OCI-LY3 (cell line): ENCODE measurements at regions not wholly inside any gene's neighbourhood (a gene's known extent, or its start where the extent isn't known, plus 50 kb on each side); places are given as distances from the start of the nearest gene placed in this dataset.

Source experiments
- EZH2phosphoT487 ChIP-seq: fragments of 200-600 bp; shearing (Covaris generic); IDR thresholded peaks from 2 replicates; pipeline ENCODE4 v1.6.1; 2018; ENCODE audit warnings: antibody characterized with exemption, mixed run types, low read depth
- TF ChIP-seq, protein P1 (sequence below): fragments of 200-600, 300-600 bp; sonication (generic); IDR thresholded peaks from 2 replicates; pipeline ENCODE4 v1.5.1; 2014; ENCODE audit warnings: antibody characterized with exemption, low read length, low read depth

DNA sequence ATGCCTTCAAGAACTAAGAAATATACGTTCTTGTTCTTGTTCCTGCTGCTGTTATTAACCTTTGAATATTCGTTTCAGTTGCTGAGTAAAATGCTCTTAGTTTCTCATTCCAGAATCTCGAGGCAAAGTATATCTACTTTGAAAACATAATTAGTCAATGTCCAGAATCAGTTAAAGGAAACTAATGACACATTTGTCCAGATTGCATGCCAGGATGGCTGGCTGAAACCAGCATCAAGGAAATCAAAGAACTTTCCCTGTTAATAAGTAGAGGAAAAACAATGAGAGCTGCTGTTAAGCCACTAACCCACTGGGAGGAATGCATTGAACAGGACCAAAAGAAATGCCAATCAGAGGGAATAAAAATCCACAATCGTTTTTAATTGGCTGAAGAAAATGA lies 196.9 kb downstream of the ALDH8A1 start:
- TF ChIP-seq, protein P1, sequence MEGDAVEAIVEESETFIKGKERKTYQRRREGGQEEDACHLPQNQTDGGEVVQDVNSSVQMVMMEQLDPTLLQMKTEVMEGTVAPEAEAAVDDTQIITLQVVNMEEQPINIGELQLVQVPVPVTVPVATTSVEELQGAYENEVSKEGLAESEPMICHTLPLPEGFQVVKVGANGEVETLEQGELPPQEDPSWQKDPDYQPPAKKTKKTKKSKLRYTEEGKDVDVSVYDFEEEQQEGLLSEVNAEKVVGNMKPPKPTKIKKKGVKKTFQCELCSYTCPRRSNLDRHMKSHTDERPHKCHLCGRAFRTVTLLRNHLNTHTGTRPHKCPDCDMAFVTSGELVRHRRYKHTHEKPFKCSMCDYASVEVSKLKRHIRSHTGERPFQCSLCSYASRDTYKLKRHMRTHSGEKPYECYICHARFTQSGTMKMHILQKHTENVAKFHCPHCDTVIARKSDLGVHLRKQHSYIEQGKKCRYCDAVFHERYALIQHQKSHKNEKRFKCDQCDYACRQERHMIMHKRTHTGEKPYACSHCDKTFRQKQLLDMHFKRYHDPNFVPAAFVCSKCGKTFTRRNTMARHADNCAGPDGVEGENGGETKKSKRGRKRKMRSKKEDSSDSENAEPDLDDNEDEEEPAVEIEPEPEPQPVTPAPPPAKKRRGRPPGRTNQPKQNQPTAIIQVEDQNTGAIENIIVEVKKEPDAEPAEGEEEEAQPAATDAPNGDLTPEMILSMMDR: no peak
- TF ChIP-seq EZH2phosphoT487: no peak
